CD4-positive, alpha-beta T cell treated with Interleukin-17A for 4 hours (primary cell): ENCODE measurements at regions not wholly inside any gene's neighbourhood (a gene's known extent, or its start where the extent isn't known, plus 50 kb on each side); places are given as distances from the start of the nearest gene placed in this dataset.
"Not testable (repeated sequence)": the region's sequence is repeated elsewhere in the genome, so short reads cannot be mapped to it uniquely, and the experiment has no call there.

Experiments
- DNase-seq: peaks from one replicate; pipeline ENCODE4 v3.0.0-alpha.2; 2020; ENCODE audit warnings: mixed read lengths

- no peak for DNase-seq
Observed at GRCh38 chr1:213324859-213325258, 273.8 kb downstream of the RPS6KC1 start.

- no peak for DNase-seq
Observed at GRCh38 chr1:213325482-213325881, 274.4 kb downstream of the RPS6KC1 start.

- DNase-seq, result no peak
Observed at GRCh38 chr1:213326281-213327016, 275.4 kb downstream of the RPS6KC1 start.

- no peak for DNase-seq
Observed at GRCh38 chr1:213327017-213327667, 276.1 kb downstream of the RPS6KC1 start.

GRCh38 chr1:213329406-213330008 is 278.5 kb downstream of the RPS6KC1 start:
- no peak for DNase-seq

GRCh38 chr1:213330281-213330680 is 279.2 kb downstream of the RPS6KC1 start:
- no peak for DNase-seq

GRCh38 chr1:213331631-213332175 is 280.7 kb downstream of the RPS6KC1 start:
- DNase-seq, result no peak

- DNase-seq, result no peak
Observed at GRCh38 chr1:213332491-213332890, 281.4 kb downstream of the RPS6KC1 start.

- no peak for DNase-seq
Observed at GRCh38 chr1:213333121-213333520, 282.1 kb downstream of the RPS6KC1 start.

GRCh38 chr1:213335084-213335483 is 284.0 kb downstream of the RPS6KC1 start:
- DNase-seq, result no peak

GRCh38 chr1:213337025-213337678 is 286.1 kb downstream of the RPS6KC1 start:
- no peak for DNase-seq

- DNase-seq, result no peak
Observed at GRCh38 chr1:213340593-213340992, 289.6 kb downstream of the RPS6KC1 start.

- no peak for DNase-seq
Observed at GRCh38 chr1:213345621-213346020, 294.6 kb downstream of the RPS6KC1 start.

- DNase-seq, result no peak
Observed at GRCh38 chr1:213357403-213357802, 306.4 kb downstream of the RPS6KC1 start.

- not testable (repeated sequence) for DNase-seq
Observed at GRCh38 chr1:213358368-213358767, 307.3 kb downstream of the RPS6KC1 start.

GRCh38 chr1:213362598-213362997 is 311.6 kb downstream of the RPS6KC1 start:
- DNase-seq, result no peak

GRCh38 chr1:213366141-213366831 is 315.2 kb downstream of the RPS6KC1 start:
- no peak for DNase-seq

- no peak for DNase-seq
Observed at GRCh38 chr1:213369465-213369864, 318.4 kb downstream of the RPS6KC1 start.

- no peak for DNase-seq
Observed at GRCh38 chr1:213370523-213370922, 319.5 kb downstream of the RPS6KC1 start.

- no peak for DNase-seq
Observed at GRCh38 chr1:213371525-213371846, 320.4 kb downstream of the RPS6KC1 start.

GRCh38 chr1:213371847-213372619 is 321.0 kb downstream of the RPS6KC1 start:
- DNase-seq, result no peak

GRCh38 chr1:213374369-213374768 is 323.3 kb downstream of the RPS6KC1 start:
- peak; percentile 67 for DNase-seq
